GM21390 (cell line): ENCODE measurements at regions not wholly inside any gene's neighbourhood (a gene's known extent, or its start where the extent isn't known, plus 50 kb on each side); places are given as distances from the start of the nearest gene placed in this dataset.

Experiments
- ATAC-seq: cut with Tn5 transposase; IDR thresholded peaks from one replicate; pipeline ENCODE4 v1.9.1; 2021; ENCODE audit not compliant: unreplicated experiment

- no peak for ATAC-seq
These were observed 58.0 kb upstream of the TBX3 start for GRCh38 chr12:114741940-114742339.

- no peak for ATAC-seq
These were observed 56.5 kb upstream of the TBX3 start for GRCh38 chr12:114740448-114740847.

- no peak for ATAC-seq
These were observed 54.6 kb upstream of the TBX3 start for GRCh38 chr12:114738460-114739184.

- no peak for ATAC-seq
These were observed 51.9 kb upstream of the TBX3 start for GRCh38 chr12:114735680-114736374.

GRCh38 chr12:114735011-114735410, 51.0 kb upstream of the TBX3 start:
- no peak for ATAC-seq

- no peak for ATAC-seq
These were observed 49.9 kb upstream of the TBX3 start for GRCh38 chr12:114733919-114734318.
